ENCODE measurements at regions not wholly inside any gene's neighbourhood (a gene's known extent, or its start where the extent isn't known, plus 50 kb on each side); places are given as distances from the start of the nearest gene placed in this dataset.

GRCh38 chr18:30106356-30106755, 936.2 kb downstream of the DSC3 start:
- no peak overlapping the region for H3K4me3 ChIP-seq (ENCODE audit: low read depth in 1 of 3, low read length in 3 of 3)
- 85 to 97% (median 91%) methylated on average over 1 of the region's 1 CpG for WGBS, 3 donors
- H3K27me3 ChIP-seq (ENCODE audit: control insufficient read depth in 3 of 3, insufficient read depth in 3 of 3, low read length in 3 of 3): no peaks in the 10 kb centered on the region
- H3K4me1 ChIP-seq (ENCODE audit: control insufficient read depth in 3 of 3, insufficient read depth in 2 of 3, low read depth in 1 of 3, low read length in 2 of 3): no peaks in the 10 kb centered on the region
- no peaks in the 10 kb centered on the region for H3K9me3 ChIP-seq (ENCODE audit: control insufficient read depth in 2 of 2, insufficient read depth in 1 of 2, low read depth in 1 of 2, low read length in 1 of 2)
- FAIRE-seq (no peak), DNase-seq (no peak)
- no peak overlapping the region for H3K27ac ChIP-seq (ENCODE audit: low read depth in 1 of 3, low read length in 2 of 3)
- no peaks in the 10 kb centered on the region for H3K36me3 ChIP-seq (ENCODE audit: control insufficient read depth in 3 of 3, insufficient read depth in 2 of 3, low read depth in 1 of 3, low read length in 3 of 3)

- DNase-seq (no peak), FAIRE-seq (no peak)
- Histone ChIP-seq H3K4me3 (ENCODE audit: low read depth in 1 of 3, low read length in 3 of 3) (no peak overlapping the region), H3K27me3 (ENCODE audit: control insufficient read depth in 3 of 3, insufficient read depth in 3 of 3, low read length in 3 of 3) (no peaks in the 10 kb centered on the region), H3K27ac (ENCODE audit: low read depth in 1 of 3, low read length in 2 of 3) (no peak overlapping the region), H3K9me3 (ENCODE audit: control insufficient read depth in 2 of 2, insufficient read depth in 1 of 2, low read depth in 1 of 2, low read length in 1 of 2) (no peaks in the 10 kb centered on the region), H3K4me1 (ENCODE audit: control insufficient read depth in 3 of 3, insufficient read depth in 2 of 3, low read depth in 1 of 3, low read length in 2 of 3) (no peaks in the 10 kb centered on the region), H3K36me3 (ENCODE audit: control insufficient read depth in 3 of 3, insufficient read depth in 2 of 3, low read depth in 1 of 3, low read length in 3 of 3) (no peaks in the 10 kb centered on the region)
- WGBS, 3 donors: 34 to 48% (median 38%) methylated on average over 2 of the region's 2 CpGs
Measured at GRCh38 chr18:30103881-30104280, 938.7 kb downstream of the DSC3 start.

GRCh38 chr18:30096796-30097195, 945.7 kb downstream of the DSC3 start:
- H3K9me3 ChIP-seq (ENCODE audit: control insufficient read depth in 2 of 2, insufficient read depth in 1 of 2, low read depth in 1 of 2, low read length in 1 of 2): no peaks in the 10 kb centered on the region
- no peaks in the 10 kb centered on the region for H3K36me3 ChIP-seq (ENCODE audit: control insufficient read depth in 3 of 3, insufficient read depth in 2 of 3, low read depth in 1 of 3, low read length in 3 of 3)
- no peak for FAIRE-seq
- no peak for DNase-seq
- H3K4me1 ChIP-seq (ENCODE audit: control insufficient read depth in 3 of 3, insufficient read depth in 2 of 3, low read depth in 1 of 3, low read length in 2 of 3): no peaks in the 10 kb centered on the region
- H3K4me3 ChIP-seq (ENCODE audit: low read depth in 1 of 3, low read length in 3 of 3): no peak overlapping the region
- H3K27ac ChIP-seq (ENCODE audit: low read depth in 1 of 3, low read length in 2 of 3): no peak overlapping the region
- 86 to 97% (median 91%) methylated on average over 1 of the region's 1 CpG for WGBS, 3 donors
- no peaks in the 10 kb centered on the region for H3K27me3 ChIP-seq (ENCODE audit: control insufficient read depth in 3 of 3, insufficient read depth in 3 of 3, low read length in 3 of 3)

- DNase-seq: no peak
- 55 to 87% (median 84%) methylated on average over 2 of the region's 2 CpGs for WGBS, 3 donors
- H3K27ac ChIP-seq (ENCODE audit: low read depth in 1 of 3, low read length in 2 of 3): no peak overlapping the region
- no peaks in the 10 kb centered on the region for H3K9me3 ChIP-seq (ENCODE audit: control insufficient read depth in 2 of 2, insufficient read depth in 1 of 2, low read depth in 1 of 2, low read length in 1 of 2)
- no peak for FAIRE-seq
- H3K36me3 ChIP-seq (ENCODE audit: control insufficient read depth in 3 of 3, insufficient read depth in 2 of 3, low read depth in 1 of 3, low read length in 3 of 3): no peaks in the 10 kb centered on the region
- H3K27me3 ChIP-seq (ENCODE audit: control insufficient read depth in 3 of 3, insufficient read depth in 3 of 3, low read length in 3 of 3): no peaks in the 10 kb centered on the region
- no peaks in the 10 kb centered on the region for H3K4me1 ChIP-seq (ENCODE audit: control insufficient read depth in 3 of 3, insufficient read depth in 2 of 3, low read depth in 1 of 3, low read length in 2 of 3)
- H3K4me3 ChIP-seq (ENCODE audit: low read depth in 1 of 3, low read length in 3 of 3): no peak overlapping the region
Measured at GRCh38 chr18:30094556-30094955, 948.0 kb downstream of the DSC3 start.

- Histone ChIP-seq H3K27ac (ENCODE audit: low read depth in 1 of 3, low read length in 2 of 3) (no peak overlapping the region), H3K27me3 (ENCODE audit: control insufficient read depth in 3 of 3, insufficient read depth in 3 of 3, low read length in 3 of 3) (no peaks in the 10 kb centered on the region), H3K36me3 (ENCODE audit: control insufficient read depth in 3 of 3, insufficient read depth in 2 of 3, low read depth in 1 of 3, low read length in 3 of 3) (no peaks in the 10 kb centered on the region), H3K4me3 (ENCODE audit: low read depth in 1 of 3, low read length in 3 of 3) (no peak overlapping the region), H3K9me3 (ENCODE audit: control insufficient read depth in 2 of 2, insufficient read depth in 1 of 2, low read depth in 1 of 2, low read length in 1 of 2) (no peaks in the 10 kb centered on the region), H3K4me1 (ENCODE audit: control insufficient read depth in 3 of 3, insufficient read depth in 2 of 3, low read depth in 1 of 3, low read length in 2 of 3) (no peaks in the 10 kb centered on the region)
- FAIRE-seq (no peak), DNase-seq (no peak)
- 71 to 79% (median 72%) methylated on average over 4 of the region's 4 CpGs for WGBS, 3 donors
Measured at GRCh38 chr18:30093376-30093775, 949.2 kb downstream of the DSC3 start.

- Histone ChIP-seq H3K4me1 (ENCODE audit: control insufficient read depth in 3 of 3, insufficient read depth in 2 of 3, low read depth in 1 of 3, low read length in 2 of 3) (no peaks in the 10 kb centered on the region), H3K27ac (ENCODE audit: low read depth in 1 of 3, low read length in 2 of 3) (no peak overlapping the region), H3K27me3 (ENCODE audit: control insufficient read depth in 3 of 3, insufficient read depth in 3 of 3, low read length in 3 of 3) (no peaks in the 10 kb centered on the region), H3K9me3 (ENCODE audit: control insufficient read depth in 2 of 2, insufficient read depth in 1 of 2, low read depth in 1 of 2, low read length in 1 of 2) (no peaks in the 10 kb centered on the region), H3K4me3 (ENCODE audit: low read depth in 1 of 3, low read length in 3 of 3) (no peak overlapping the region), H3K36me3 (ENCODE audit: control insufficient read depth in 3 of 3, insufficient read depth in 2 of 3, low read depth in 1 of 3, low read length in 3 of 3) (no peaks in the 10 kb centered on the region)
- no peak for FAIRE-seq
- DNase-seq: no peak
Measured at GRCh38 chr18:30088238-30089015, 954.1 kb downstream of the DSC3 start.

GRCh38 chr18:30086351-30086750, 956.2 kb downstream of the DSC3 start:
- FAIRE-seq: no peak
- no peaks in the 10 kb centered on the region for H3K4me1 ChIP-seq (ENCODE audit: control insufficient read depth in 3 of 3, insufficient read depth in 2 of 3, low read depth in 1 of 3, low read length in 2 of 3)
- 86 to 97% (median 93%) methylated on average over 1 of the region's 1 CpG for WGBS, 3 donors
- H3K4me3 ChIP-seq (ENCODE audit: low read depth in 1 of 3, low read length in 3 of 3): no peak overlapping the region
- H3K36me3 ChIP-seq (ENCODE audit: control insufficient read depth in 3 of 3, insufficient read depth in 2 of 3, low read depth in 1 of 3, low read length in 3 of 3): no peaks in the 10 kb centered on the region
- no peak overlapping the region for H3K27ac ChIP-seq (ENCODE audit: low read depth in 1 of 3, low read length in 2 of 3)
- H3K9me3 ChIP-seq (ENCODE audit: control insufficient read depth in 2 of 2, insufficient read depth in 1 of 2, low read depth in 1 of 2, low read length in 1 of 2): peaks cover 0 to 6% of the 10 kb centered on the region in 2 donors
- no peaks in the 10 kb centered on the region for H3K27me3 ChIP-seq (ENCODE audit: control insufficient read depth in 3 of 3, insufficient read depth in 3 of 3, low read length in 3 of 3)
- no peak for DNase-seq

- Histone ChIP-seq H3K27ac (ENCODE audit: low read depth in 1 of 3, low read length in 2 of 3) (no peak overlapping the region), H3K9me3 (ENCODE audit: control insufficient read depth in 2 of 2, insufficient read depth in 1 of 2, low read depth in 1 of 2, low read length in 1 of 2) (peaks cover 0 to 10% of the 10 kb centered on the region in 2 donors), H3K4me1 (ENCODE audit: control insufficient read depth in 3 of 3, insufficient read depth in 2 of 3, low read depth in 1 of 3, low read length in 2 of 3) (no peaks in the 10 kb centered on the region), H3K27me3 (ENCODE audit: control insufficient read depth in 3 of 3, insufficient read depth in 3 of 3, low read length in 3 of 3) (no peaks in the 10 kb centered on the region), H3K4me3 (ENCODE audit: low read depth in 1 of 3, low read length in 3 of 3) (no peak overlapping the region), H3K36me3 (ENCODE audit: control insufficient read depth in 3 of 3, insufficient read depth in 2 of 3, low read depth in 1 of 3, low read length in 3 of 3) (no peaks in the 10 kb centered on the region)
- DNase-seq (no peak), FAIRE-seq (no peak)
Measured at GRCh38 chr18:30081122-30081521, 961.4 kb downstream of the DSC3 start.

Measured in small intestine (tissue), 7 donors.